ENCODE measurements at regions not wholly inside any gene's neighbourhood (a gene's known extent, or its start where the extent isn't known, plus 50 kb on each side); places are given as distances from the start of the nearest gene placed in this dataset.

DNA sequence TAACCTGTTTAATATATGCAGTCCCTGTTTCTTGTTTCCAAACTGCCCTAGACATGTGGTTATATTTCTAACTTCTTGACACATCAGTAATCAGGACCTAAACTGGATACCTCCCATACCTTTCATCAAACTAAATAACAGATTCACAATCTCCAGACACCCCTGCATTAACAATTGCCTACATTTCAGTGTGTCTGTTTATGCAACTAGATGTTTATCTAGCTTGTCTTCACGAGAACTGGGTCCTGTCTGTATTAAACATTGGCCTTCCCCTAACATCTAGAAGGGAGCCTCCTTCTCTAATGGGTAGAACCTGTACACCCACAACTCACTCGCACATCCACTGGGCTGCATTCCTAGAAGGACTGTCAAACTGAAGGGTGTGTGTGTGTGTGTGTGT, 683.7 kb upstream of the FZD8 start:
- H3K4me1 ChIP-seq (ENCODE audit: control insufficient read depth, extremely low read depth, insufficient read depth, low read length), result no peaks in the 10 kb centered on the region
- no peak overlapping the region for H2AFZ ChIP-seq (ENCODE audit: low read length)
- no peaks in the 10 kb centered on the region for H3K36me3 ChIP-seq (ENCODE audit: control insufficient read depth, insufficient read depth, low read length)
- no peak overlapping the region for H3K9ac ChIP-seq (ENCODE audit: insufficient read depth, low read length)
- no peak overlapping the region for H3K27ac ChIP-seq (ENCODE audit: insufficient read depth, low read length)
- no peak overlapping the region for H3K4me2 ChIP-seq (ENCODE audit: extremely low read depth, insufficient read depth, low read length)
- TF ChIP-seq EZH2 (IDR thresholded peaks at IDR 0.05; ENCODE audit: low read length, missing control alignments), result no peak
- TF ChIP-seq, protein P1, sequence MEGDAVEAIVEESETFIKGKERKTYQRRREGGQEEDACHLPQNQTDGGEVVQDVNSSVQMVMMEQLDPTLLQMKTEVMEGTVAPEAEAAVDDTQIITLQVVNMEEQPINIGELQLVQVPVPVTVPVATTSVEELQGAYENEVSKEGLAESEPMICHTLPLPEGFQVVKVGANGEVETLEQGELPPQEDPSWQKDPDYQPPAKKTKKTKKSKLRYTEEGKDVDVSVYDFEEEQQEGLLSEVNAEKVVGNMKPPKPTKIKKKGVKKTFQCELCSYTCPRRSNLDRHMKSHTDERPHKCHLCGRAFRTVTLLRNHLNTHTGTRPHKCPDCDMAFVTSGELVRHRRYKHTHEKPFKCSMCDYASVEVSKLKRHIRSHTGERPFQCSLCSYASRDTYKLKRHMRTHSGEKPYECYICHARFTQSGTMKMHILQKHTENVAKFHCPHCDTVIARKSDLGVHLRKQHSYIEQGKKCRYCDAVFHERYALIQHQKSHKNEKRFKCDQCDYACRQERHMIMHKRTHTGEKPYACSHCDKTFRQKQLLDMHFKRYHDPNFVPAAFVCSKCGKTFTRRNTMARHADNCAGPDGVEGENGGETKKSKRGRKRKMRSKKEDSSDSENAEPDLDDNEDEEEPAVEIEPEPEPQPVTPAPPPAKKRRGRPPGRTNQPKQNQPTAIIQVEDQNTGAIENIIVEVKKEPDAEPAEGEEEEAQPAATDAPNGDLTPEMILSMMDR (conservative IDR thresholded peaks at IDR 0.05 in 1 of 2, IDR thresholded peaks at IDR 0.05 in 1 of 2; ENCODE audit: low read depth in 1 of 2, low read length in 2 of 2), result no peak
- no peak for DNase-seq (ENCODE audit: low read depth in 2 of 2)
- H3K79me2 ChIP-seq (ENCODE audit: control insufficient read depth, insufficient read depth, low read length), result no peaks in the 10 kb centered on the region
- no peaks in the 10 kb centered on the region for H3K9me3 ChIP-seq (ENCODE audit: control insufficient read depth, insufficient read depth, low read depth, low read length)
- H4K20me1 ChIP-seq (ENCODE audit: control insufficient read depth, extremely low read depth, insufficient read depth, low read length), result no peaks in the 10 kb centered on the region
- H3K27me3 ChIP-seq (ENCODE audit: control insufficient read depth, insufficient read depth, low read length), result no peaks in the 10 kb centered on the region
- no peak overlapping the region for H3K4me3 ChIP-seq (replicated peaks in 1 of 4; ENCODE audit: control extremely low read depth in 1 of 4, insufficient read depth in 1 of 4, low read depth in 3 of 4, low read length in 4 of 4)

DNA sequence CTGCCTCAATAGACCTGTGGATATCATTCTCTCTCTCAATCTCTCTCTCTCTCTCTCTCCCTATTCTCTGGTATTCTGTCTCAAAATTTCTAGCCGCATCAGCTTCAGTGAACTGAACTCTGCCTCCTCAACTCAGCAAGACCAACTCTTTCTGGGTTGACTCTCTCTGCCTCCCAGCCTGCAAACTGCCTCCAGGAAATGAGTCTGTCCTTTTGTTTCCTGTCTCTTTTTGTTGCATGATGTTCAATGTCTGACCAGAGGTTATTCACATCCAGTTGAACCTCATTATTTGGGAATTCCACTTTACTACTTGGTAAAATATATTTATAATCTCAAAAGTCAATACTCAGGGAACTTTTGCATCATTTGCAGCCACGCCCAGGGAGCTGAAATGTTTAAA, 682.7 kb upstream of the FZD8 start:
- Histone ChIP-seq H3K4me3 (replicated peaks in 1 of 4; ENCODE audit: control extremely low read depth in 1 of 4, insufficient read depth in 1 of 4, low read depth in 3 of 4, low read length in 4 of 4) (no peak overlapping the region), H3K9me3 (ENCODE audit: control insufficient read depth, insufficient read depth, low read depth, low read length) (no peaks in the 10 kb centered on the region), H3K36me3 (ENCODE audit: control insufficient read depth, insufficient read depth, low read length) (no peaks in the 10 kb centered on the region), H3K9ac (ENCODE audit: insufficient read depth, low read length) (no peak overlapping the region), H3K27ac (ENCODE audit: insufficient read depth, low read length) (no peak overlapping the region), H3K79me2 (ENCODE audit: control insufficient read depth, insufficient read depth, low read length) (no peaks in the 10 kb centered on the region), H2AFZ (ENCODE audit: low read length) (no peak overlapping the region), H3K4me1 (ENCODE audit: control insufficient read depth, extremely low read depth, insufficient read depth, low read length) (no peaks in the 10 kb centered on the region), H4K20me1 (ENCODE audit: control insufficient read depth, extremely low read depth, insufficient read depth, low read length) (no peaks in the 10 kb centered on the region), H3K4me2 (ENCODE audit: extremely low read depth, insufficient read depth, low read length) (no peak overlapping the region), H3K27me3 (ENCODE audit: control insufficient read depth, insufficient read depth, low read length) (no peaks in the 10 kb centered on the region)
- no peak for DNase-seq (ENCODE audit: low read depth in 2 of 2)
- TF ChIP-seq, protein P1 (conservative IDR thresholded peaks at IDR 0.05 in 1 of 2, IDR thresholded peaks at IDR 0.05 in 1 of 2; ENCODE audit: low read depth in 1 of 2, low read length in 2 of 2), result no peak
- no peak for TF ChIP-seq EZH2 (IDR thresholded peaks at IDR 0.05; ENCODE audit: low read length, missing control alignments)

DNA sequence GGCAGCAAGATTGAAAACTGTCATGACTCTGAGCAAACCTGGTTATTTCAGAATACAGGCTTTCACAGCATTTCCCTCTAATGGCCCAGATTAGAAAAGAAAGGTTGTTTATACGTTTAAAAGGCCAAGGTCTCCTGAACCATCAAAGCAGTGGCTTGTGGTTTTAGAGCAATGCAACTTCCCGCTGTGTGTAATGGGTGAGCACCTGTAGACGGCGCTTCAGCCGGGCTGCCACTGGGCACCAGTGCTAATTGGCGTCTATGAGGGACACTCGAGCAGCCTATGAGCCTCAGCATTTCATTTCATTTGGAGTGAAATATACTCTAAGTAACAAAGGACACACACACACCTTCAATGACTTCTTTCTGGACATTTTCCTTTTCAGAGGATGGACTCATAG, 671.0 kb upstream of the FZD8 start:
- no peaks in the 10 kb centered on the region for H3K36me3 ChIP-seq (ENCODE audit: control insufficient read depth, insufficient read depth, low read length)
- no peak overlapping the region for H3K4me3 ChIP-seq (replicated peaks in 1 of 4; ENCODE audit: control extremely low read depth in 1 of 4, insufficient read depth in 1 of 4, low read depth in 3 of 4, low read length in 4 of 4)
- no peak for TF ChIP-seq EZH2 (IDR thresholded peaks at IDR 0.05; ENCODE audit: low read length, missing control alignments)
- TF ChIP-seq, protein P1 (conservative IDR thresholded peaks at IDR 0.05 in 1 of 2, IDR thresholded peaks at IDR 0.05 in 1 of 2; ENCODE audit: low read depth in 1 of 2, low read length in 2 of 2), result no peak
- no peak overlapping the region for H3K27ac ChIP-seq (ENCODE audit: insufficient read depth, low read length)
- H3K4me2 ChIP-seq (ENCODE audit: extremely low read depth, insufficient read depth, low read length), result no peak overlapping the region
- H3K9me3 ChIP-seq (ENCODE audit: control insufficient read depth, insufficient read depth, low read depth, low read length), result no peaks in the 10 kb centered on the region
- no peaks in the 10 kb centered on the region for H3K79me2 ChIP-seq (ENCODE audit: control insufficient read depth, insufficient read depth, low read length)
- no peak overlapping the region for H3K9ac ChIP-seq (ENCODE audit: insufficient read depth, low read length)
- no peak overlapping the region for H2AFZ ChIP-seq (ENCODE audit: low read length)
- no peaks in the 10 kb centered on the region for H3K27me3 ChIP-seq (ENCODE audit: control insufficient read depth, insufficient read depth, low read length)
- no peaks in the 10 kb centered on the region for H4K20me1 ChIP-seq (ENCODE audit: control insufficient read depth, extremely low read depth, insufficient read depth, low read length)
- DNase-seq (ENCODE audit: low read depth in 2 of 2), result no peak
- H3K4me1 ChIP-seq (ENCODE audit: control insufficient read depth, extremely low read depth, insufficient read depth, low read length), result no peaks in the 10 kb centered on the region

Measured in fibroblast of lung (primary cell).